ENCODE measurements at regions not wholly inside any gene's neighbourhood (a gene's known extent, or its start where the extent isn't known, plus 50 kb on each side); places are given as distances from the start of the nearest gene placed in this dataset.

DNA sequence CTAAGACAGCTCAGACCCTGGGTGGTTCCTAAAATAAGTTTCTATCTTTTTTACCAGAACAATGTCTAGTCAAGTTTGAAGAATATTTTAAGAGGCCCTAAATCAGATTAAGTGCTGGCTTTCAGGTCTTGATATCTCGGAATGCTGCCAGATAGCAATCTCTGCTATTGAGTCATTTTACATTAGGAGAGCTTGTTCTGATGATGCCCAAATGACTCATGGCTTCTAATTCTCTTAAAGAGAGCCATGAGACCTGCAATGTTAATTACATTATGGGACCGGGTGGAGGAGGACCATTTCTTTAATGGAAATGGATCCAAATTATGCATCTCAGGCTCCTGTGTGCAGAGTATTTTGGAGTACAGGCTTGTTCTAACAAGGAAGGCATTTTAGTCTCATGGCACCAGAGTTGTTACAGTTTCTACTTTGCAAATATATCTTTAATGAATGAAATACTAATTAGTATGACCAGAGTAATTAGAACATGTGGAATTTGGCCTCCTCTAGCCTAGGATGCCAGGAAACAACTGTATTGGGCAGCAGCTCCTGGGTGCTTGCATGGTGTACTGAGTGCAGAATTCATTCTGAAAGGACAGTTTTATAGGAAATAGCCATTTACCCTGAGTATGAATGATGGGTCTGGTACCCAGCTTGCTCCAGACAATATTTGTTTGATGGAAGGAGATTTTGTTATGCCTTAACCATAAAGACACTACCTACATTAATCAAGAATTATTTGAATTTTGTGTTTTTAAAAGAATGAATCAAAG is 94.0 kb upstream of the SULT1C3 start:
- DNase-seq, result peak; percentile 29

DNA sequence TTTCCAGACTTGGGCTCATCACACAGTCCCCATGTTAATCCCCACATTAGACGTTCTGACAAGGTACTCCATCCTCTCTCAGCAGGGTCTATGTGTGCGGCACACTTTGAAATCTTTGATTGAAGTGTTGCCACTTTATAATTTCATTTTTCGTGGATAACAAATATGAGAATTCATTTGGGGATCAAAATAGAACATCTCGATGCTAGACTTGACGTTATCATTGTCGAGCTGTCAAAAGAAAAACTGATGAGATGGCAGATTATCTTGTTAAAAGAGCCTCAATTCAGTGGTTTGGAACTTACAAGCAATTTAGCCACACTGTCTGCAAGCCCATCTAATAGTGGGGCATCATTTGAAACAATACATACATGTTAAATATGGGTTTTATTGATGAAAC is 91.2 kb upstream of the SULT1C3 start:
- DNase-seq, result no peak

DNA sequence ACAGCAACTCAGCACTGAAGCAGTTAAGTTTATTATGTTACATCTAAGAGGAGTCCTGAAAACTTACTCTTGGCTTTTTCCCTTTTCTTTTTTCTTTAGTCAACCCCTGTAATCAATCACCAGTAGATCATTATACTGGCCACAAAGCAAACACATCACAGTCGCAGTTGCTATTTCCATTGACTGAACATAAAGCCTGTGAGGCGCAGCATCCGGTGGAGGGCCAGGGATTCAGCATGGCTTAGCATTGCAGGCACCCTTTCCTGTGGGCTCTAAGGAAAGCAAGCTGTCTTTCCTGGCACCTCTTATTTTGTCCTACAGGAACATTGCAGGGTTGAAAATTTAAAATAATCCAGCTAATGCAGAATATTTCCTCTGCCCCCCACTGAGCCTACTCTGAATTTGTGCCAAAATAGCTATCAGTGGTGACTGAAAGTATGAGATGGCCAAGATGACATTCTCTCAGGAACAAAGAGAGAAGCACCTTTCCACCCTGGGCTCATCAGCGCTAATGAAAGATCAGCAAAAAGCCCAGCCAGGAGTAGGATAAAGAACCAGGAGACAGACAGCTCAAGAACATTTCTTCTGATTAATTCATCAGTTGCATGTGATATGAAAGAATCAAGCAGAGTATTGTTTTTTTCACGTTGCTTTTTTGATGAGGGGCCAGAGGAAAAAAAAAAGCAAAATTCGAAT is 85.3 kb upstream of the SULT1C3 start:
- no peak for DNase-seq

DNA sequence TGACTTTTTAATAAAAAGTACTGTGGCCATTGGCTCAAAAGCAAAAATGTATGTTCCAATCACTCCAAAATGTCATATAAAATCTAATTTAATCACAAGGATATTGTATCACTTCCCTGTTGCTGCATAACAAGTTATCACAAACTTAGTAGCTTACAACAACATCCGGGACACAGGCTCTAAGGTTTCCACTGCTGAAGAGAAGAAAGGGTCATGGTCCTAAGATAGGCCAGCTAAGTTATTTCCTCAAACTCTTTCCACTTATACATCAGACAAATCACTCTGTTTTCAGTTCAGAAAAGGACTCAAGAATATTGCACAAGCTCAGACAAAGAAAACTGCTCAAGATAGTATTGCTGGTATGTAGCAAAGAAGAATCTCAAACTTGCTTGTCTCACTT is 78.5 kb upstream of the SULT1C3 start:
- no peak for DNase-seq

DNA sequence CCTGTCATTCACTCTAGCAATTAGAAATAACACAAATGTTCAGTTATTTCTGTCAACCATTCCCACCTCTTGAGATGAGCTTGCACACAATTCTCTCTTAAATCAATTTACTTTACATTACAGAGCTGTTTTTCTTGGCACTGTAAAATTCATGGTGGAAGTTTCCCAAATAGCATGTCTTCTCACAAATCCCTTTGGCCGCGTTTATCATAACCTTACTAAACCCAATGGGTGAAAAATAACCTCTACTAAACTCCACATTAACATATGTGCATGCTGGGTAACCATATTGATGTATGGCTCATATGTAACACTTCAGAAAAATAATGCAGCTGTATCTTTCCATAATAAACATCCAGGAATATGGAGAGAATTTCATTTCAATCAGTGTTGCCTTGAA is 75.5 kb upstream of the SULT1C3 start:
- no peak for DNase-seq

DNA sequence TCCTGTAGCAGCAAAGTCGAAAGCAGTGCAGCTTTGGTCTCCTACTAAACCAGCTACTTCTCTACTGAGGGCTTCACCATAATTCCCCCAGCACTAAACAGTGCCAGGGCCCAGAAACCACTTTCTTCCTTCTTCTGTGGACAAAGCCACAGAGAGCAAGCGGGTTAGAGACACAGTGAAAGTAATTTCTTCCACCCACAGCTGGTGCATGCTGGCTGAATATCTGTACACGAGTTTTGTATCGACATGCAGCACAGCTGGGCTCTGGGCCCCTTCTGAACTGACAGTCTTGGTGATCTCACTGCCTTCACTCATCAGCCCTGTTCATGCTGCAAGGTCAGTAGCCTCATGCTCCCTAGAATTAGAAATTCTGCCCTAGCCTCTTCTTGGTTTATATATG is 74.0 kb upstream of the SULT1C3 start:
- no peak for DNase-seq

DNA sequence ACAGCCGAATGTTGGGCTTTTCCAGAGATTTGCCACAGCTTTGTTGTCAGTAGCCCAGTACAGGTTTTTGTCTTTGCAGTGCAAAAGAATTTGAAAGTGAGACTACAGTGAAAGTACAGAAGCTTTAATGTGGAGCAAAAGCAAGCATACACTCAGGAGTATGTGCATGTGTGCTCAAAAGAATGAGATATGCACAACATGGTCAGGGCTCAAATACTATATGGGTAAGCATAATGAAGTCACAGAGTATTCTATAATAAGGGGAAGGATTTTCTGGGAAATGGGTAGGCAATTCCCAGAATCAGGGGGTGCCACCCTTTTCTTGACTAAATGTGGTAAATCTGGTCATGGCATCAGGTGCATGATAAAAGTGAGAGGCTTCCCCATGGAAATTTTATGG is 72.1 kb upstream of the SULT1C3 start:
- no peak for DNase-seq

DNA sequence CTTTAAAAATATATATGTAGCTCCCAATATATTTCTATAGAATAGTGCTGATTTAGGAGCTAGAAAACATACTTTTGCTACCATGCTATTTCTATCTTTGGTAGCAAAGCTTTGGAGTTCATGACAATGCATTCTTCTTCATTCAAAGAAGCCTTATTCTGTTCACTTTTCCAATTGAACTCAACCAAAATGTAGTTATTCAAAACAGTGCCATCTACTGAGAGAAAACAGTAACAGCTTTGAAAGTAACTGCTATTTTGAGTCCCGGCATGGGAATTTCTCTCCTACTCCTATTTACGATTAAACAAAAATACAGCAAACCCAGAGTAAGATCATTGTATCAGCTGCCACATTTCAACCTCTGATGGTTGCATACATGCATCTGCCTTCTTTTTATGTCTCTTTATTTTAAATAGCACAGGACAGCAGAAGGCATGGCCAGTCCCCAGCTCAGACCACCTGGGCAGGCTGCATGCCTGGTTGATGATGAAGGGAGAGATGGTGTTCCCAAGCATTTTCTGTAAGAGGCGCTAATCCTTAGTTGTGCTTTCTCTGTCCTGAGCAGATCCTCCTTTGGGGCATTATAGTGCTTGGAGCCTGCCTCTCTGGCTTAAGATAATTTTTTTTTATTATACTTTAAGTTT is 69.7 kb upstream of the SULT1C3 start:
- DNase-seq, result peak; percentile 40

DNA sequence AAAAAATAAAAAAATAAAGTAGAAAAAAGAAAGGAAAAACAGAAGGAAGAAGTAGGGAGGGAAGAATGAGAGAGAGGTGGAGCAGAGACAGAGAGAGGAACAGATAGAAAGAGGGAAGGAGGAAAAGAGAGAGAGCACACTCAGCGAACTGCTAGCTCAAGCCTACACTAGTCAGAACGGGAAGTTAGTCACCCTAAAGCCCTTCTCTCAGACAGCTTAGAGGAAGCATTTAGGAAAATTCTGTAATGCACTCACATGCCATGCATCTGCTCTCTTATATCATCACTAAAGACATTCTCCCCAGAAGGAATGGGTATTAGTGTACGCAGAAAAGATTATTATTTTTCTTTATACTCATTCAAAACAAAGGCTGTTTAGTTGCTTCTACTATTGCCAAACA is 68.1 kb upstream of the SULT1C3 start:
- no peak for DNase-seq

DNA sequence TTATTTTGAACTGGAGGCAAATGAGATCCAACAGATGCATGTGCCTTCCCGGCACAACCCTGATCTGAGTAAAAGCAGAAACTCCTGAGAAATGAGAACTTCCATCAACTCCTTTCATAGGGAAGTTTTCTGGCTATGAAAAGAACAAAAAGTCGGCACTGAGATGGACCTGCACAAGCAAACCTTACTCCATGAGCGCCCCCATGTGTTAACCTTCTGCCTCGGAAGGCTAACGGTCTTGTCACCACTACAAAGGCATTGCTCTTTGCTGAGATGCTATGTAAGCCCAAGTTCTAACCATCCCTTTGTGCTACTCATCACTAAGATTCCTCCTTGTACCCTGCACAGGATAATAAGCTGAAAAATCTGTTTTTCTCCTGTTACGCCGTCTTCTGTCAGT is 57.3 kb upstream of the SULT1C3 start:
- peak; percentile 66 for DNase-seq

DNA sequence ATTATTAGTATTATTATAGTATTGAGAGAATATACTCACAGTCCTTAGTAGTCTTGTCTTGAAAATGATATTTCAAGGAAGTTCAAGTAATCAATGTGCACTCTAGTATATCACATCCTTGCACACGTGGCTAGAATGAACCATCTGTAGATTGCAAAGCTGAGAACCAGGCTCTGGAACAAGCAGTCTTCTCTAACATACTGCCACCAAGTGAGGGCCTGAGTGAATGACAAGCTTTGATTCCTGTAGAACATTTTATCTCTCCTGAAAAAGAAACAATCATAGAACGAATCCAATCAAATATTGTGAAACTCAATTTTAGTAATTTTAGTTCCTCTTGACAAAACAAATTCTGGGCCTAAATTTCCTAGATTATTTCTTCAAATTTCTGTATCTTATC is 55.3 kb upstream of the SULT1C3 start:
- DNase-seq, result peak; percentile 69

DNA sequence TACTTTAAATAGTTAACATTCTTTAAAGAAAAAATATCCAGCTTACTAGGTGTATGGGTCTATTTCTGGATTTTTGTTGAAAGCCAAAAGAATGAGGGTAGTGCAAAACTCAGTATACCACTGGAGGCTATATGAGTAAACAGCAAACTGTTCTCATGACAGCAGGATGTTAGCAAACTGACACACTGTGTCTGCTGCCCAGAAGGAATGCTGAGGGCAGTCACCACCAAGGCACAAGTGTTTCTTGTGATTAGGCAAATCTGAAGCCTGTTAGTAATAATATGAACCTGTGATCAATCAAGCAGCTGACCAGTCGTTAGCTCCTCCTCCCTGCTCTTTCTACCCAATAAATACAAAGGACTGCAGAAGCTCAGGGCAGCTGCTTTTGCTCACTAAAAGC is 50.5 kb upstream of the SULT1C3 start:
- peak; percentile 26 for DNase-seq

Data from NCI-H82 (cell line).